SK-N-SH treated with all-trans-retinoic acid at 6 μM for 48 hours (cell line): ENCODE measurements at regions not wholly inside any gene's neighbourhood (a gene's known extent, or its start where the extent isn't known, plus 50 kb on each side); places are given as distances from the start of the nearest gene placed in this dataset.

ENCODE experiments used
- ATAC-seq: fragments of 200-7000 bp; cut with Tn5 transposase; 3 replicates; pipeline ENCODE4 v1.9.1; 2020; ENCODE audit warnings: mild to moderate bottlenecking, moderate library complexity
- ARNTL ChIP-seq: fragments of 450-650 bp; formaldehyde crosslinking; IDR thresholded peaks from 2 replicates; pipeline ENCODE4 v1.5.0; 2020; ENCODE audit warnings: low read depth, mild to moderate bottlenecking, moderate library complexity, borderline replicate concordance
- ESRRG ChIP-seq: fragments of 250-450 bp; sonication (Bioruptor Pico); IDR thresholded peaks from 2 replicates; pipeline ENCODE4 v1.6.1; 2021; ENCODE audit warnings: mild to moderate bottlenecking
- GLIS3 ChIP-seq: fragments of 250-450 bp; sonication (Bioruptor Pico); IDR thresholded peaks from 2 replicates; pipeline ENCODE4 v1.5.0; 2020; ENCODE audit warnings: mild to moderate bottlenecking, moderate library complexity
- ISL1 ChIP-seq: fragments of 250-450 bp; sonication (Bioruptor Pico); IDR thresholded peaks from 2 replicates; pipeline ENCODE4 v2.1.2; 2022; ENCODE audit warnings: mild to moderate bottlenecking, moderate library complexity
- OSR1 ChIP-seq: fragments of 250-450 bp; sonication (Bioruptor Pico); IDR thresholded peaks from 2 replicates; pipeline ENCODE4 v1.8.0; 2022; ENCODE audit warnings: moderate library complexity, mild to moderate bottlenecking, inconsistent platforms
- PPARA ChIP-seq: fragments of 250-450 bp; sonication (Bioruptor Pico); IDR thresholded peaks from 2 replicates; pipeline ENCODE4 v1.5.0; 2020; ENCODE audit warnings: mild to moderate bottlenecking, borderline replicate concordance
- SNAI2 ChIP-seq: fragments of 250-450 bp; sonication (Bioruptor Pico); IDR thresholded peaks from 2 replicates; pipeline ENCODE4 v1.5.0; 2020; ENCODE audit warnings: mild to moderate bottlenecking, moderate library complexity
- TCF4 ChIP-seq: fragments of 250-450 bp; sonication (Bioruptor Pico); IDR thresholded peaks from 2 replicates; pipeline ENCODE4 v1.8.0; 2021; ENCODE audit warnings: mild to moderate bottlenecking, moderate library complexity, borderline replicate concordance
- TOX ChIP-seq: fragments of 250-450 bp; sonication (Bioruptor Pico); IDR thresholded peaks from 2 replicates; pipeline ENCODE4 v1.8.0; 2021; ENCODE audit warnings: mild to moderate bottlenecking, moderate library complexity, borderline replicate concordance
- ZC3H10 ChIP-seq: fragments of 250-450 bp; sonication (Bioruptor Pico); IDR thresholded peaks from 2 replicates; pipeline ENCODE4 v1.5.1; 2021; ENCODE audit warnings: mild to moderate bottlenecking, moderate library complexity
- ZFP3 ChIP-seq: fragments of 250-450 bp; sonication (Bioruptor Pico); IDR thresholded peaks from 2 replicates; pipeline ENCODE4 v1.5.0; 2020; ENCODE audit warnings: mild to moderate bottlenecking, moderate library complexity
- ZFP30 ChIP-seq: fragments of 450-650 bp; formaldehyde crosslinking; IDR thresholded peaks from 2 replicates; pipeline ENCODE4 v1.5.0; 2022; ENCODE audit warnings: mild to moderate bottlenecking, moderate library complexity
- ZNF70 ChIP-seq: fragments of 450-650 bp; formaldehyde crosslinking; IDR thresholded peaks from 2 replicates; pipeline ENCODE4 v1.5.0; 2020; ENCODE audit warnings: mild to moderate bottlenecking, moderate library complexity
- ZNF8 ChIP-seq: fragments of 450-650 bp; formaldehyde crosslinking; IDR thresholded peaks from 2 replicates; pipeline ENCODE4 v1.5.0; 2020; ENCODE audit warnings: mild to moderate bottlenecking, moderate library complexity
- TF ChIP-seq, protein P1 (sequence below): fragments of 250-450 bp; sonication (Bioruptor Pico); IDR thresholded peaks from 2 replicates; pipeline ENCODE4 v1.5.1; 2021; ENCODE audit warnings: mild to moderate bottlenecking, moderate library complexity
- TF ChIP-seq, protein P2 (sequence below): fragments of 250-450 bp; sonication (Bioruptor Pico); IDR thresholded peaks from 2 replicates; pipeline ENCODE4 v1.8.0; 2020; ENCODE audit warnings: mild to moderate bottlenecking, moderate library complexity, borderline replicate concordance
- TF ChIP-seq, protein P3 (sequence below): fragments of 250-450 bp; sonication (Bioruptor Pico); IDR thresholded peaks from 2 replicates; pipeline ENCODE4 v1.5.0; 2020; ENCODE audit warnings: mild to moderate bottlenecking, moderate library complexity
- TF ChIP-seq, protein P4 (sequence below): fragments of 250-450 bp; sonication (Bioruptor Pico); IDR thresholded peaks from 2 replicates; pipeline ENCODE4 v1.5.1; 2020; ENCODE audit warnings: low read depth, mild to moderate bottlenecking, moderate library complexity
- TF ChIP-seq, protein P5 (sequence below): fragments of 250-450 bp; sonication (Bioruptor Pico); IDR thresholded peaks from 2 replicates; pipeline ENCODE4 v1.8.0; 2021; ENCODE audit warnings: low read depth, mild to moderate bottlenecking, moderate library complexity, borderline replicate concordance

DNA sequence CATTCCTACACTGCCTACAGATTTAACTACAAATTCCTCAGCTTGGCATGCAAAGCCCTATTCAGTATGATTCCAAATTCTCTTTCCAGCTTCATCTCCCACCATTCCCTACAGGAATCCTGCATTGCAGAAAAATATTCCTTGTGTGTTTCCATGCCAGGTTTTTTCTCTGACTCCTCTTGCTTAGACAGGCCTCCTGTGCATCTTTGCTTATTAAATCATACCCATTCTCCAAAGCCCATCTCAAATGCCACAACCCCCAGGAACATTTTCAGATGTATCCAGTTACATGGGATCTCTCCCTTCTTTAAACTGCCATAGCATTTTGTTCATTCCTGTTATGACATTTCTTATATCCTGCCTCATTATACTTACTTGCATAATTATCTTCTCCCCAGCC lies 106.4 kb upstream of the GRIA3 start:
- no peak for ATAC-seq
- no peak for TF ChIP-seq ZNF8 (CRISPR knock-in tag)
- TF ChIP-seq, protein P1, sequence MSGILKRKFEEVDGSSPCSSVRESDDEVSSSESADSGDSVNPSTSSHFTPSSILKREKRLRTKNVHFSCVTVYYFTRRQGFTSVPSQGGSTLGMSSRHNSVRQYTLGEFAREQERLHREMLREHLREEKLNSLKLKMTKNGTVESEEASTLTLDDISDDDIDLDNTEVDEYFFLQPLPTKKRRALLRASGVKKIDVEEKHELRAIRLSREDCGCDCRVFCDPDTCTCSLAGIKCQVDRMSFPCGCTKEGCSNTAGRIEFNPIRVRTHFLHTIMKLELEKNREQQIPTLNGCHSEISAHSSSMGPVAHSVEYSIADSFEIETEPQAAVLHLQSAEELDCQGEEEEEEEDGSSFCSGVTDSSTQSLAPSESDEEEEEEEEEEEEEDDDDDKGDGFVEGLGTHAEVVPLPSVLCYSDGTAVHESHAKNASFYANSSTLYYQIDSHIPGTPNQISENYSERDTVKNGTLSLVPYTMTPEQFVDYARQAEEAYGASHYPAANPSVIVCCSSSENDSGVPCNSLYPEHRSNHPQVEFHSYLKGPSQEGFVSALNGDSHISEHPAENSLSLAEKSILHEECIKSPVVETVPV (CRISPR knock-in tag): no peak
- TF ChIP-seq ZFP30 (CRISPR knock-in tag): no peak
- no peak for TF ChIP-seq ZNF70
- TF ChIP-seq ARNTL (CRISPR knock-in tag): no peak
- no peak for TF ChIP-seq ESRRG (CRISPR knock-in tag)
- TF ChIP-seq ZFP3 (CRISPR knock-in tag): no peak
- TF ChIP-seq, protein P2, sequence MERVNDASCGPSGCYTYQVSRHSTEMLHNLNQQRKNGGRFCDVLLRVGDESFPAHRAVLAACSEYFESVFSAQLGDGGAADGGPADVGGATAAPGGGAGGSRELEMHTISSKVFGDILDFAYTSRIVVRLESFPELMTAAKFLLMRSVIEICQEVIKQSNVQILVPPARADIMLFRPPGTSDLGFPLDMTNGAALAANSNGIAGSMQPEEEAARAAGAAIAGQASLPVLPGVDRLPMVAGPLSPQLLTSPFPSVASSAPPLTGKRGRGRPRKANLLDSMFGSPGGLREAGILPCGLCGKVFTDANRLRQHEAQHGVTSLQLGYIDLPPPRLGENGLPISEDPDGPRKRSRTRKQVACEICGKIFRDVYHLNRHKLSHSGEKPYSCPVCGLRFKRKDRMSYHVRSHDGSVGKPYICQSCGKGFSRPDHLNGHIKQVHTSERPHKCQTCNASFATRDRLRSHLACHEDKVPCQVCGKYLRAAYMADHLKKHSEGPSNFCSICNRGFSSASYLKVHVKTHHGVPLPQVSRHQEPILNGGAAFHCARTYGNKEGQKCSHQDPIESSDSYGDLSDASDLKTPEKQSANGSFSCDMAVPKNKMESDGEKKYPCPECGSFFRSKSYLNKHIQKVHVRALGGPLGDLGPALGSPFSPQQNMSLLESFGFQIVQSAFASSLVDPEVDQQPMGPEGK: no peak
- TF ChIP-seq, protein P3, sequence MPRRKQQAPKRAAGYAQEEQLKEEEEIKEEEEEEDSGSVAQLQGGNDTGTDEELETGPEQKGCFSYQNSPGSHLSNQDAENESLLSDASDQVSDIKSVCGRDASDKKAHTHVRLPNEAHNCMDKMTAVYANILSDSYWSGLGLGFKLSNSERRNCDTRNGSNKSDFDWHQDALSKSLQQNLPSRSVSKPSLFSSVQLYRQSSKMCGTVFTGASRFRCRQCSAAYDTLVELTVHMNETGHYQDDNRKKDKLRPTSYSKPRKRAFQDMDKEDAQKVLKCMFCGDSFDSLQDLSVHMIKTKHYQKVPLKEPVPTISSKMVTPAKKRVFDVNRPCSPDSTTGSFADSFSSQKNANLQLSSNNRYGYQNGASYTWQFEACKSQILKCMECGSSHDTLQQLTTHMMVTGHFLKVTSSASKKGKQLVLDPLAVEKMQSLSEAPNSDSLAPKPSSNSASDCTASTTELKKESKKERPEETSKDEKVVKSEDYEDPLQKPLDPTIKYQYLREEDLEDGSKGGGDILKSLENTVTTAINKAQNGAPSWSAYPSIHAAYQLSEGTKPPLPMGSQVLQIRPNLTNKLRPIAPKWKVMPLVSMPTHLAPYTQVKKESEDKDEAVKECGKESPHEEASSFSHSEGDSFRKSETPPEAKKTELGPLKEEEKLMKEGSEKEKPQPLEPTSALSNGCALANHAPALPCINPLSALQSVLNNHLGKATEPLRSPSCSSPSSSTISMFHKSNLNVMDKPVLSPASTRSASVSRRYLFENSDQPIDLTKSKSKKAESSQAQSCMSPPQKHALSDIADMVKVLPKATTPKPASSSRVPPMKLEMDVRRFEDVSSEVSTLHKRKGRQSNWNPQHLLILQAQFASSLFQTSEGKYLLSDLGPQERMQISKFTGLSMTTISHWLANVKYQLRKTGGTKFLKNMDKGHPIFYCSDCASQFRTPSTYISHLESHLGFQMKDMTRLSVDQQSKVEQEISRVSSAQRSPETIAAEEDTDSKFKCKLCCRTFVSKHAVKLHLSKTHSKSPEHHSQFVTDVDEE (CRISPR knock-in tag): no peak
- no peak for TF ChIP-seq ZC3H10
- TF ChIP-seq, protein P4, sequence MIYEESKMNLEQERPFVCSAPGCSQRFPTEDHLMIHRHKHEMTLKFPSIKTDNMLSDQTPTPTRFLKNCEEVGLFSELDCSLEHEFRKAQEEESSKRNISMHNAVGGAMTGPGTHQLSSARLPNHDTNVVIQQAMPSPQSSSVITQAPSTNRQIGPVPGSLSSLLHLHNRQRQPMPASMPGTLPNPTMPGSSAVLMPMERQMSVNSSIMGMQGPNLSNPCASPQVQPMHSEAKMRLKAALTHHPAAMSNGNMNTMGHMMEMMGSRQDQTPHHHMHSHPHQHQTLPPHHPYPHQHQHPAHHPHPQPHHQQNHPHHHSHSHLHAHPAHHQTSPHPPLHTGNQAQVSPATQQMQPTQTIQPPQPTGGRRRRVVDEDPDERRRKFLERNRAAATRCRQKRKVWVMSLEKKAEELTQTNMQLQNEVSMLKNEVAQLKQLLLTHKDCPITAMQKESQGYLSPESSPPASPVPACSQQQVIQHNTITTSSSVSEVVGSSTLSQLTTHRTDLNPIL: no peak
- no peak for TF ChIP-seq ISL1
- no peak for TF ChIP-seq TCF4 (CRISPR knock-in tag)
- TF ChIP-seq, protein P5, sequence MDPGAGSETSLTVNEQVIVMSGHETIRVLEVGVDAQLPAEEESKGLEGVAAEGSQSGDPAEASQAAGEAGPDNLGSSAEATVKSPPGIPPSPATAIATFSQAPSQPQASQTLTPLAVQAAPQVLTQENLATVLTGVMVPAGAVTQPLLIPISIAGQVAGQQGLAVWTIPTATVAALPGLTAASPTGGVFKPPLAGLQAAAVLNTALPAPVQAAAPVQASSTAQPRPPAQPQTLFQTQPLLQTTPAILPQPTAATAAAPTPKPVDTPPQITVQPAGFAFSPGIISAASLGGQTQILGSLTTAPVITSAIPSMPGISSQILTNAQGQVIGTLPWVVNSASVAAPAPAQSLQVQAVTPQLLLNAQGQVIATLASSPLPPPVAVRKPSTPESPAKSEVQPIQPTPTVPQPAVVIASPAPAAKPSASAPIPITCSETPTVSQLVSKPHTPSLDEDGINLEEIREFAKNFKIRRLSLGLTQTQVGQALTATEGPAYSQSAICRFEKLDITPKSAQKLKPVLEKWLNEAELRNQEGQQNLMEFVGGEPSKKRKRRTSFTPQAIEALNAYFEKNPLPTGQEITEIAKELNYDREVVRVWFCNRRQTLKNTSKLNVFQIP (CRISPR knock-in tag): no peak
- no peak for TF ChIP-seq OSR1 (CRISPR knock-in tag)
- TF ChIP-seq SNAI2: no peak
- no peak for TF ChIP-seq GLIS3 (CRISPR knock-in tag)

- no peak for ATAC-seq
- TF ChIP-seq ARNTL (CRISPR knock-in tag) (no peak), PPARA (CRISPR knock-in tag) (no peak), ZFP3 (CRISPR knock-in tag) (no peak), ESRRG (CRISPR knock-in tag) (no peak), TOX (CRISPR knock-in tag) (no peak), OSR1 (CRISPR knock-in tag) (no peak), SNAI2 (no peak), ZFP30 (CRISPR knock-in tag) (no peak)
- TF ChIP-seq, protein P4: no peak
- TF ChIP-seq, protein P2: no peak
- TF ChIP-seq, protein P3 (CRISPR knock-in tag): no peak
- TF ChIP-seq, protein P5 (CRISPR knock-in tag): no peak
- TF ChIP-seq, all 23 proteins: peak for 0
Observed at GRCh38 chrX:123080065-123080464, 104.0 kb upstream of the GRIA3 start.
